ENCODE measurements at regions not wholly inside any gene's neighbourhood (a gene's known extent, or its start where the extent isn't known, plus 50 kb on each side); places are given as distances from the start of the nearest gene placed in this dataset.

DNA sequence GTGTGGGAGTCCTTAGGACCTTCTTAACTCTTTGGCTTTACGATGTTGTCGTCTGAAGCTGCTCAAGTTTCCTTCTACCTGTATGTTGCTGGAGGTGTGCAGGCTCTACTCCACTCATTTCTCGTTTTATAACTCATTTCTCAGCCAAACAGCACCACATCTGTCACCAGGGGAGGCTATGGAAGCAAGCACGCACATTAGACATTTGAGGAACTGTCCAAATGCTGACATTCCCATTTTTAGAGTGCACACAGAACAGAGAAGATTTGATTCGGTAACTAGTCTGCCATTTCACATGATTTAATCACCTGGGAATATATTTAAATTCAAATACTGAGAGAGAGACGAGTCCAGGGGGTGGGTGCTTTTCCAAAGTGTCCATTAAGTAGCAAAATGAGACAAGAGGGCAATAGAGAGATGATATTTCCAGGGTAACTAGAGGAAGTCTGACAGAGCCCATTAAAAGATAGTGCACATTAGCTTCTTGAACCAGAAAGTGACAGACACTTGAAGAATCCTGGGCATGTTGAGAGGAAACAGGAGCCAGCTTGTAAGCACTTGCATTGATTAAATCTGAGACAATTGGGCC lies 793.3 kb downstream of the TDRD15 start:
- no peak for DNase-seq (ENCODE audit: low read depth, low spot score)
- H3K4me3 ChIP-seq (ENCODE audit: low read depth, low read length) = no peak overlapping the region
- ChIA-PET POLR2A (no interaction called here), CTCF (no interaction called here)
- TF ChIP-seq CTCF (IDR thresholded peaks at IDR 0.05; ENCODE audit: insufficient read depth, low read length, missing control alignments) = no peak

DNA sequence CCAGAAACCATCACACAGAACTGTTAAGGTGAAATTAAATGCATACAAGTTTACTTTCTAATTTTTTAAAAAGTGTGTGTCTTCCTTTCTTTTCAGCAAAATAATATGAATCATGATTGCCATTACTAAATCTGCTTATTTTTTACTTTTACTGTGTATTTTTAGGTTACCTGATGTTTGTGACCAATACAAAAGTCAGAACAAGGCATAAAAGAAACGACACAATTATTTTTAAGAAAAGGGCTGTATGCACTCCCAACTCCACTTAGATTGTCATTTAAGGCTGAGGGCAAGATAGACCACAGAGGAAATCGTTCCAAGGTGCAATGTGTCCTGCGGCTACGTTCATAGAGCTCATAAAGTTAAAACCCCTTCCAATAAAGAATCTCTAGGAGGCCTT lies 797.0 kb downstream of the TDRD15 start:
- CTCF ChIA-PET = no interaction called here
- no peak for DNase-seq (ENCODE audit: low read depth, low spot score)
- no peak for TF ChIP-seq CTCF (IDR thresholded peaks at IDR 0.05; ENCODE audit: insufficient read depth, low read length, missing control alignments)
- H3K4me3 ChIP-seq (ENCODE audit: low read depth, low read length) = no peak overlapping the region
- POLR2A ChIA-PET = no interaction called here

GRCh38 chr2:21924640-21925285 lies 801.0 kb downstream of the TDRD15 start:
- TF ChIP-seq CTCF (IDR thresholded peaks at IDR 0.05; ENCODE audit: insufficient read depth, low read length, missing control alignments) = no peak
- DNase-seq (ENCODE audit: low read depth, low spot score) = no peak
- H3K4me3 ChIP-seq (ENCODE audit: low read depth, low read length) = no peak overlapping the region
- ChIA-PET CTCF (no interaction called here), POLR2A (no interaction called here)

DNA sequence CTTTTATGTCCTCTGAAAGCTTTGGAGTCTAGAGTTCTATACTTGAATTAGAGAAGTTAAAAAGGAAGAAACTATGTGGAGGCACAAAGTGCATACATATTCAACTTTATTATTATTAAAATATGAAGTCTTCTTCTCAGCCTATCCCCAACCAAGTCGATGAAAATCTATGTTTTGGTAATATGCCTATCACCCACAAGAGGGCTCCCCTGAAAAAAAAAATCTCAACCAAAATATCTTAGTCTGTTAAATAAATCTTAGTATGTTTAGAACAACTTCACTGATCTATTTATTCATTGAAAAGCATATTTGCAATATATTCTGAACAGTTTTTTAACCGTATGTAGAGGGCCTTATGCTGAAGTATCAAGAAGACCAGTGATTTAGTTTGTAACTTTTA lies 804.5 kb downstream of the TDRD15 start:
- DNase-seq (ENCODE audit: low read depth, low spot score) = no peak
- ChIA-PET POLR2A (no interaction called here), CTCF (no interaction called here)
- TF ChIP-seq CTCF (IDR thresholded peaks at IDR 0.05; ENCODE audit: insufficient read depth, low read length, missing control alignments) = no peak
- no peak overlapping the region for H3K4me3 ChIP-seq (ENCODE audit: low read depth, low read length)

- no peak overlapping the region for H3K4me3 ChIP-seq (ENCODE audit: low read depth, low read length)
- CTCF ChIA-PET = no interaction called here
- no peak for DNase-seq (ENCODE audit: low read depth, low spot score)
- POLR2A ChIA-PET = no interaction called here
- TF ChIP-seq CTCF (IDR thresholded peaks at IDR 0.05; ENCODE audit: insufficient read depth, low read length, missing control alignments) = no peak
Observed at GRCh38 chr2:21930226-21930625, 806.5 kb downstream of the TDRD15 start.

- ChIA-PET POLR2A (no interaction called here), CTCF (no interaction called here)
- DNase-seq (ENCODE audit: low read depth, low spot score) = no peak
- no peak overlapping the region for H3K4me3 ChIP-seq (ENCODE audit: low read depth, low read length)
- no peak for TF ChIP-seq CTCF (IDR thresholded peaks at IDR 0.05; ENCODE audit: insufficient read depth, low read length, missing control alignments)
Observed at GRCh38 chr2:21939967-21940366, 816.2 kb downstream of the TDRD15 start.

Measured in AG04449 (cell line).